Esophagus muscularis mucosa (tissue), 4 donors: ENCODE measurements at regions not wholly inside any gene's neighbourhood (a gene's known extent, or its start where the extent isn't known, plus 50 kb on each side); places are given as distances from the start of the nearest gene placed in this dataset.
"Not testable (repeated sequence)": the region's sequence is repeated elsewhere in the genome, so short reads cannot be mapped to it uniquely, and the experiment has no call there.

Experiments
- EP300 ChIP-seq: sonication (generic); formaldehyde crosslinking; IDR thresholded peaks from one replicate; pipeline ENCODE4 v1.6.1; 2017; ENCODE audit warnings: antibody characterized with exemption
- POLR2A ChIP-seq: fragments of 450-650 bp; IDR thresholded peaks from one replicate; pipeline ENCODE4 v1.6.1; 2017; ENCODE audit warnings: antibody characterized with exemption, moderate library complexity, mild to moderate bottlenecking, low read depth
- POLR2AphosphoS5 ChIP-seq, 2 donors: sonication (generic); formaldehyde crosslinking; IDR thresholded peaks; one replicate each; pipeline ENCODE4 v1.6.1; 2017; ENCODE audit warnings: antibody characterized with exemption in 2 of 2
- TF ChIP-seq, protein P1 (sequence below), 3 experiments: fragments of 200-600 bp in 2 of 3; fragments of 450-650 bp in 1 of 3; sonication (generic) in 2 of 3; IDR thresholded peaks; one replicate each; pipeline ENCODE4 v1.5.1; 2017 to 2019; ENCODE audit warnings: antibody characterized with exemption in 3 of 3, mild to moderate bottlenecking in 2 of 3, moderate library complexity in 1 of 3

DNA sequence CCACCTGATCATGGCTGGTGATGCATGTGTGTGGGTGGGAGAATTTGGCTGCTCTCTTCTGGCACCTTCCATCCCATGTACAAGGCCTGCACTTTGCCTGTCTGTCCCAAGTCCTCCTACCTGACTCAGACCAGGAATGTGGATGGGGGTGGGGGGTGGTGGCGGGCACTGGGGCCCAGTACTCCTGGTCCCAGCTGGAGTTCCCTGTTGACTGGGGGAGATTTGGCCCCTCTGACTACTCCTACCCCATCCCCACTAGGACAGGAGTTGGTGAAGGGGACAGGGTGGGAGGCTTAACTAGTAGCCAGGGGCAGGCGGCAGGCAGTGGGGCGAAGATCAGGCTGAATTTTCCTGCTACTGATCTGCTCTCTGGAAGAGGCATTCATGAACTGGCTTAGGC, 126.6 kb downstream of the POTEH start:
- TF ChIP-seq POLR2A; POLR2AphosphoS5 (IDR thresholded peaks at IDR 0.05); EP300: not testable (repeated sequence)
- TF ChIP-seq, protein P1, sequence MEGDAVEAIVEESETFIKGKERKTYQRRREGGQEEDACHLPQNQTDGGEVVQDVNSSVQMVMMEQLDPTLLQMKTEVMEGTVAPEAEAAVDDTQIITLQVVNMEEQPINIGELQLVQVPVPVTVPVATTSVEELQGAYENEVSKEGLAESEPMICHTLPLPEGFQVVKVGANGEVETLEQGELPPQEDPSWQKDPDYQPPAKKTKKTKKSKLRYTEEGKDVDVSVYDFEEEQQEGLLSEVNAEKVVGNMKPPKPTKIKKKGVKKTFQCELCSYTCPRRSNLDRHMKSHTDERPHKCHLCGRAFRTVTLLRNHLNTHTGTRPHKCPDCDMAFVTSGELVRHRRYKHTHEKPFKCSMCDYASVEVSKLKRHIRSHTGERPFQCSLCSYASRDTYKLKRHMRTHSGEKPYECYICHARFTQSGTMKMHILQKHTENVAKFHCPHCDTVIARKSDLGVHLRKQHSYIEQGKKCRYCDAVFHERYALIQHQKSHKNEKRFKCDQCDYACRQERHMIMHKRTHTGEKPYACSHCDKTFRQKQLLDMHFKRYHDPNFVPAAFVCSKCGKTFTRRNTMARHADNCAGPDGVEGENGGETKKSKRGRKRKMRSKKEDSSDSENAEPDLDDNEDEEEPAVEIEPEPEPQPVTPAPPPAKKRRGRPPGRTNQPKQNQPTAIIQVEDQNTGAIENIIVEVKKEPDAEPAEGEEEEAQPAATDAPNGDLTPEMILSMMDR (IDR thresholded peaks at IDR 0.05) = not testable (repeated sequence)
